GM23248 (cell line): ENCODE measurements at regions not wholly inside any gene's neighbourhood (a gene's known extent, or its start where the extent isn't known, plus 50 kb on each side); places are given as distances from the start of the nearest gene placed in this dataset.

Experiments
- EZH2 ChIP-seq: fragments of 200-600 bp; sonication (generic); IDR thresholded peaks from 2 replicates; pipeline ENCODE4 v1.6.1; 2018; ENCODE audit warnings: antibody characterized with exemption, mild to moderate bottlenecking; ENCODE audit not compliant: insufficient read depth, poor library complexity, severe bottlenecking
- EZH2phosphoT487 ChIP-seq: fragments of 200-600 bp; sonication (generic); IDR thresholded peaks from 2 replicates; pipeline ENCODE4 v1.6.1; 2018; ENCODE audit warnings: antibody characterized with exemption, moderate library complexity, mild to moderate bottlenecking, low read depth; ENCODE audit not compliant: insufficient read depth

DNA sequence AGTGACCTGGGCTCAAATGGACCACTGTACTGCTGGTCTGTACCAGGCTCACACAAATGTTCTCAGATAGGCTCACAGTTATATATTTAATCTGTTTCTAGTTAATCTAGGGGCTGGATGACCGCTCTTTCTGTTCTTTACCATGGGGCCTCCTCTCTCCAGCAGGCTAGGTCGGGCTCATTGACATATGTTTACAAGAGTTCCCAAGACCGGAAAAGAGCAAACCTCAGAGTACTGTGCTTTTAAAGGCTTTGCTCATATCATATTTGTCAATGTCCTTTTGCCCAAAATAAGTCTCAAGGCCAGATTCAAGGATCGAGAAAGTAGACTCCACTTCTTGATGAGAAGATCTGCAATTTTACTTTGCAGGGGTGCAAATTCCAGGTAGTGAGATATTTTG is 348.0 kb upstream of the EPHA6 start:
- TF ChIP-seq EZH2, result no peak
- no peak for TF ChIP-seq EZH2phosphoT487
